Psoas muscle (tissue), 7 donors: ENCODE measurements at regions not wholly inside any gene's neighbourhood (a gene's known extent, or its start where the extent isn't known, plus 50 kb on each side); places are given as distances from the start of the nearest gene placed in this dataset.

Experiments used
- ATAC-seq, 4 donors: fragments of 200-7000 bp; cut with Tn5 transposase; one replicate each; pipeline ENCODE4 v1.9.1; 2020; ENCODE audit warnings: moderate library complexity in 3 of 4, mild to moderate bottlenecking in 2 of 4
- DNase-seq, 2 donors: peaks; one replicate each; pipeline ENCODE4 v3.0.0-alpha.2; 2020
- H3K27ac ChIP-seq: fragments of 200-600 bp; one replicate; pipeline ENCODE4 v1.8.0; 2022
- H3K27me3 ChIP-seq, 3 donors: fragments of 200-600 bp in 1 of 3; one replicate each; pipeline versions ENCODE4 v1.6.1 to v1.8.0; 2013 to 2022; ENCODE audit warnings: low read length in 2 of 3, mild to moderate bottlenecking in 2 of 3, moderate library complexity in 1 of 3; ENCODE audit not compliant: insufficient read depth in 3 of 3
- H3K36me3 ChIP-seq, 2 donors: fragments of 200-600 bp in 1 of 2; one replicate each; pipeline versions ENCODE4 v1.6.1 to v1.8.0; 2013 to 2022; ENCODE audit warnings: low read depth in 1 of 2, mild to moderate bottlenecking in 1 of 2, moderate library complexity in 1 of 2; ENCODE audit not compliant: insufficient read depth in 1 of 2
- H3K4me1 ChIP-seq: fragments of 200-600 bp; one replicate; pipeline ENCODE4 v1.8.0; 2022
- H3K4me3 ChIP-seq: fragments of 200-600 bp; one replicate; pipeline ENCODE4 v1.8.0; 2022; ENCODE audit warnings: mild to moderate bottlenecking
- H3K9me3 ChIP-seq: fragments of 200-600 bp; one replicate; pipeline ENCODE4 v1.8.0; 2022
- WGBS, 3 donors: extraction: QIAGEN DNeasy Blood & Tissue Kit; methylation state at CpG; one replicate each; pipeline versions ENCODE4 v1.1.6 to v1.1.7; 2013; 5-methylcytosine and 5-hydroxymethylcytosine counted together
- intact Hi-C, 2 donors: fragments of 100-400 bp; cut with DNase I; formaldehyde crosslinking; loops; one replicate each; pipeline versions ENCODE4 v1.11.0 to v1.14.2; 2022
- TF ChIP-seq, protein P1 (sequence below): fragments of 200-600 bp; IDR thresholded peaks from one replicate; pipeline ENCODE4 v1.8.0; 2022; ENCODE audit warnings: antibody characterized with exemption
- donor health status: healthy with polysubstance abuse.
- donor health status: DM: no; HTN: no; CAD: no; lungs with moderate emphysema.
- donor health status: Bipolar disorder and iron deficiency.
- donor health status: healthy.
- donor health status: DM: yes; HTN: yes; CAD: no.
- donor health status: DM: no; HTN: no; CAD: no.
- donor health status: DM: yes; HTN: yes; CAD: no.

DNA sequence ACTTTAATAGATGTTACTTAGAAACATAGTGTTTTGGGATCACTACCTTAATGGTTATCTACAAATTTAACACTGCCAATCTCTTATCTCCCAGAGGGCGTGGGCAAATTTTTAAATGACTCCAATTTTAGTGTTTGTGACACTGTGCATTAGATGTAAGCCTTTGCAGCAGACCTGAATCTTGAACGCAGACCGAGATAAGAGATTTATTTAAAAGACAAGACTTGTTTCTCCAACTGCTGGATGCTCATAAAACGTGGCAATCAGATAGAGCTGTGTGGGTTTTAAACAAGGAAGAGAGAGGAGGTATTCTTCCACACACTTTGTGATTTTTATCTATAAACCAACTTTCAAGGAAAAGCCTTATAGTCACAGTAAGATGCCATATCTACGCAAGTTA lies 252.5 kb upstream of the NR3C2 start:
- intact Hi-C loops, result no loop called here

DNA sequence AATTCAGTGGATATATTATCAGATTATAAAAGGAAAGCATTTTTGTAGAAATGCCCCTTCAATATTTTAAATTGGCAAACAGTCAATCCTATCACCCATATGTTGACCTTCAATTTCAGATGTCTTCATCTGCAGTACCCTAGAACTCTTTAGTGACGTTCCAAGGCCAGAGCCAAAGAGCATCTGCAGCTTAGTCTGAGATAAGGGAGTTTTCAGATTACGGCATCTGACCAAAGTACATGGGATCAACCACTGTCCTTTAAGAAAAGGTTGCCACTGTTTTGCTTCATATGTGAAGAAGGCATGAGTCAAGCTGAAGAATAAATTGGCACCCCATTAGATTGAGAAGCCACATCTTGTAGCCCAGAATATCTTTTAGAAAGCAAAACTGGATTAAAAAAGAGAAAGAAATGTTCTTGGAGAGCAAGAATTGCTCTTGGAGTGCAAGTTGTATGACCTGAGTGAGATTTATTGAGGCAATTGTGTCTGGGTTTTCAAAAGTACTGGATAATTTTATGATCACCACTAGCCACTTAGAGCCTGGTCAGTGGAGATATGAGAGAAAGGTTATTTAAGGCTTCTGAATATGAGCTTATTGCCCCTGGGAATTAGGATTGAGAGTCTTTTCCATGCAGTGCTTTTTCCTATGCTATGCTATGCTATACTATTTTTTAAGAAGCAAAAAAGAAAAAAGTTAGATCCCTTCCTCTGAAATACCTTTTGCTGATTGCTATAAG lies 251.9 kb upstream of the NR3C2 start:
- no peaks in the 10 kb centered on the region for H3K9me3 ChIP-seq
- H3K27me3 ChIP-seq, result no peaks in the 10 kb centered on the region
- 91 to 97% (median 94%) methylated on average over 2 of the region's 2 CpGs for WGBS, 3 donors
- intact Hi-C loops, result no loop called here
- TF ChIP-seq, protein P1, sequence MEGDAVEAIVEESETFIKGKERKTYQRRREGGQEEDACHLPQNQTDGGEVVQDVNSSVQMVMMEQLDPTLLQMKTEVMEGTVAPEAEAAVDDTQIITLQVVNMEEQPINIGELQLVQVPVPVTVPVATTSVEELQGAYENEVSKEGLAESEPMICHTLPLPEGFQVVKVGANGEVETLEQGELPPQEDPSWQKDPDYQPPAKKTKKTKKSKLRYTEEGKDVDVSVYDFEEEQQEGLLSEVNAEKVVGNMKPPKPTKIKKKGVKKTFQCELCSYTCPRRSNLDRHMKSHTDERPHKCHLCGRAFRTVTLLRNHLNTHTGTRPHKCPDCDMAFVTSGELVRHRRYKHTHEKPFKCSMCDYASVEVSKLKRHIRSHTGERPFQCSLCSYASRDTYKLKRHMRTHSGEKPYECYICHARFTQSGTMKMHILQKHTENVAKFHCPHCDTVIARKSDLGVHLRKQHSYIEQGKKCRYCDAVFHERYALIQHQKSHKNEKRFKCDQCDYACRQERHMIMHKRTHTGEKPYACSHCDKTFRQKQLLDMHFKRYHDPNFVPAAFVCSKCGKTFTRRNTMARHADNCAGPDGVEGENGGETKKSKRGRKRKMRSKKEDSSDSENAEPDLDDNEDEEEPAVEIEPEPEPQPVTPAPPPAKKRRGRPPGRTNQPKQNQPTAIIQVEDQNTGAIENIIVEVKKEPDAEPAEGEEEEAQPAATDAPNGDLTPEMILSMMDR, result no peak
- H3K4me3 ChIP-seq, result no peak overlapping the region
- no peak overlapping the region for H3K27ac ChIP-seq
- ATAC-seq, result no peak
- no peak for DNase-seq
- H3K36me3 ChIP-seq, result no peaks in the 10 kb centered on the region
- peaks cover 4% of the 10 kb centered on the region for H3K4me1 ChIP-seq

More for the DNA sequence above, 252.5 kb upstream of the NR3C2 start:
- Histone ChIP-seq H3K9me3 (no peaks in the 10 kb centered on the region), H3K4me1 (peaks cover 4% of the 10 kb centered on the region), H3K36me3 (no peaks in the 10 kb centered on the region), H3K27ac (no peak overlapping the region), H3K27me3 (no peaks in the 10 kb centered on the region), H3K4me3 (no peak overlapping the region)
- TF ChIP-seq, protein P1, result no peak
- WGBS, 3 donors, result 94 to 96% (median 94%) methylated on average over 5 of the region's 5 CpGs
- no peak for DNase-seq
- no peak for ATAC-seq

DNA sequence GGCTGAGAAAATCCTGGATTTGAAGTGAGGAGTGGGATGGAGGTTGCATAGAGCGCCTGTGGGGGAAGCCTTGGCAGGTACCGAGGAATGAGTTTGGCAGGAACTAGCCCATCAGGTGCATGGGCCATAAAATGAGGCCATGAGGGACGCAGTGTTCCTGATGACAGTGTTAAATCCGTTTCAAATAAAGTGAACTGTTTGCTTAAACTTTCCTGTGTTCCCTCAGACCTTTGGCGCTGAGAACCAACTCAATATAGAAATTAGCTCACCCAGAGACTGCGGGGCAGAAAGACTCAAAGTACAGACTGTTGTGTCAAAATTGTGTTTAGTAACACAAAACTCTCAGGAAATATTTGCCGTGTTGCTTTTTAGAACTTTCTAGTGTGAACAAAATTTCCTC lies 250.0 kb upstream of the NR3C2 start:
- Histone ChIP-seq H3K9me3 (no peaks in the 10 kb centered on the region), H3K4me3 (no peak overlapping the region), H3K27ac (no peak overlapping the region), H3K4me1 (peaks cover 4% of the 10 kb centered on the region), H3K27me3 (no peaks in the 10 kb centered on the region), H3K36me3 (no peaks in the 10 kb centered on the region)
- intact Hi-C loops, result no loop called here
- DNase-seq (no peak), ATAC-seq (peak in 1 of 4 donors; percentile 83)
- WGBS, 3 donors, result 31 to 66% (median 62%) methylated on average over 7 of the region's 7 CpGs
- TF ChIP-seq, protein P1, result no peak

DNA sequence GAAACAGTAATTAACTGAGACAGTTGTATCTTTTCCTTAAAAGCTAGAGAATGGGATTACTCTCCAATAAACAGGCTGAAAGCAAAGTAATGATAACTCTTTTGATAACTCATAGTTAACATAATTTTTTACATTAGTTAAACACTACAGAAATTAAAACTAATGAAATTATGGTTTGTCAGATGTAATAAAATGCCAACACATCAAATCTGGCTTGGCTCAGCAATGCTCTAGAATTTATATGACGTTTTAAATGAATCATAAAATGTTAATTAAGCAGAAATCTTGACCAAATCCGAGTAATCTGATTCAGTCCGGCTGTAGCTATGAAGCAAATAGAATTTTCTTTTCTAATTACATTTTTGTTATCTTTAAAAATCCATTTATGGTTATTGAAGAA lies 244.2 kb upstream of the NR3C2 start:
- DNase-seq, result no peak
- Histone ChIP-seq H3K4me3 (no peak overlapping the region), H3K27ac (no peak overlapping the region), H3K36me3 (no peaks in the 10 kb centered on the region), H3K4me1 (no peaks in the 10 kb centered on the region), H3K9me3 (no peaks in the 10 kb centered on the region), H3K27me3 (no peaks in the 10 kb centered on the region)
- ATAC-seq, result no peak
- WGBS, 3 donors, result 35 to 64% (median 41%) methylated on average over 3 of the region's 3 CpGs
- TF ChIP-seq, protein P1, result no peak
- intact Hi-C loops, result no loop called here

DNA sequence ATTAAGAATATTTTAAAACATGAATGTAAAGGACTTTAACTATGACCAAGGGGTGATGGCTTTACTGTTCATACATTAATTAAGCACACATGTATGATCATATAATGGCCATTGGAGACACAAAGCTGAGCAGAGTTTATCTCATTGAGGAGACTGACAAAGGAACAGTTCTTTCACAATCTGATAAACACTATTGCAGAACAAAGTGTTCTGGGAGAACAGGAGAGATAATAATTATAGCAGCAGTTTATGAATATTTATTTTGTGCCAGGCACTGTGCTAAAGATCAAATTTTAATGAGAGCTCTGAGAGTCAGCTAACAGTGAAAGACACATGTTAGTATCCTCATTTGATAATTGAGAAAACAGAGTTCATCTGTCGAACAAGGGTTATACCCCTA lies 242.4 kb upstream of the NR3C2 start:
- WGBS, 3 donors, result 81 to 97% (median 91%) methylated on average over 1 of the region's 1 CpG
- TF ChIP-seq, protein P1, result no peak

More for the DNA sequence above, 242.4 kb upstream of the NR3C2 start:
- Histone ChIP-seq H3K27ac (no peak overlapping the region), H3K4me3 (no peak overlapping the region), H3K9me3 (no peaks in the 10 kb centered on the region), H3K36me3 (no peaks in the 10 kb centered on the region), H3K4me1 (no peaks in the 10 kb centered on the region), H3K27me3 (no peaks in the 10 kb centered on the region)
- intact Hi-C loops, result no loop called here
- no peak for ATAC-seq
- no peak for DNase-seq
